Panc1 (cell line): ENCODE measurements at regions not wholly inside any gene's neighbourhood (a gene's known extent, or its start where the extent isn't known, plus 50 kb on each side); places are given as distances from the start of the nearest gene placed in this dataset.

Experiments used
- ATAC-seq: fragments of 200-7000 bp; cut with Tn5 transposase; 2 replicates; pipeline ENCODE4 v1.9.1; 2020; ENCODE audit warnings: mild to moderate bottlenecking, moderate library complexity
- BruUV-seq: library from RNA; stranded (reverse); fragments of 400-500 nt; replicated peaks from 2 replicates; lab custom pipeline; 2021; lab: Mats Ljungman, UMichigan
- CTCF ChIA-PET: fragments of 300-600 bp; sonication (Branson Sonifier 250); formaldehyde crosslinking; loops from one replicate; lab custom pipeline; 2022; ENCODE audit warnings: antibody characterized with exemption; lab: Charles Lee
- POLR2A ChIA-PET: fragments of 300-600 bp; sonication (Branson Sonifier 250); formaldehyde crosslinking; loops from one replicate; lab custom pipeline; 2022; ENCODE audit warnings: antibody characterized with exemption; lab: Charles Lee
- DNase-seq: peaks from one replicate; pipeline ENCODE4 v3.0.0-alpha.2; 2010; ENCODE audit warnings: low read depth, low spot score
- H3K27ac ChIP-seq: 2 replicates; pipeline ENCODE4 v1.5.1; 2011; ENCODE audit warnings: mild to moderate bottlenecking, low read length, inconsistent platforms
- H3K27me3 ChIP-seq: fragments of 200-500 bp; sonication (Bioruptor generic); 2 replicates; pipeline ENCODE4 v1.6.0; 2014; ENCODE audit warnings: low read length, inconsistent platforms; ENCODE audit not compliant: control insufficient read depth, insufficient read depth
- H3K36me3 ChIP-seq: fragments of 200-500 bp; sonication (Bioruptor generic); 2 replicates; pipeline ENCODE4 v1.5.1; 2014; ENCODE audit warnings: inconsistent platforms, mild to moderate bottlenecking, low read length, moderate library complexity; ENCODE audit not compliant: control insufficient read depth, insufficient read depth
- H3K4me1 ChIP-seq: 2 replicates; pipeline ENCODE4 v1.5.1; 2011; ENCODE audit warnings: inconsistent platforms, mild to moderate bottlenecking, low read length, moderate library complexity; ENCODE audit not compliant: control insufficient read depth, insufficient read depth
- H3K4me3 ChIP-seq, 2 experiments: 2 replicates each; pipeline ENCODE4 v1.5.1; 2011 to 2012; ENCODE audit warnings: low read depth in 2 of 2, low read length in 2 of 2, mild to moderate bottlenecking in 2 of 2, inconsistent platforms in 1 of 2, moderate library complexity in 1 of 2
- H3K9me3 ChIP-seq: fragments of 200-500 bp; sonication (Bioruptor generic); 2 replicates; pipeline ENCODE4 v1.5.1; 2014; ENCODE audit warnings: low read depth, mild to moderate bottlenecking, inconsistent platforms, low read length, moderate library complexity; ENCODE audit not compliant: control insufficient read depth, insufficient read depth
- POLR2AphosphoS5 ChIP-seq: IDR thresholded peaks from 2 replicates; pipeline ENCODE4 v1.6.1; 2012; ENCODE audit warnings: mild to moderate bottlenecking, low read depth, low read length, moderate library complexity
- SIN3A ChIP-seq: IDR thresholded peaks from 2 replicates; pipeline ENCODE4 v1.6.1; 2012; ENCODE audit warnings: low read depth, mild to moderate bottlenecking, low read length, moderate library complexity, borderline replicate concordance; ENCODE audit not compliant: insufficient read depth
- TCF7L2 ChIP-seq: IDR thresholded peaks from 2 replicates; pipeline ENCODE4 v1.6.1; 2011; ENCODE audit warnings: mild to moderate bottlenecking, low read depth, low read length, inconsistent platforms
- in situ Hi-C: cut with HindIII; loops from 2 replicates; pipeline ENCODE4 v1.10.0; 2016; ENCODE audit warnings: low sequenced_read_pairs, low pct_unique_long_range_greater_than_20kb
- intact Hi-C: fragments of 100-400 bp; cut with micrococcal nuclease; formaldehyde crosslinking; loops from one replicate; pipeline ENCODE4 v1.10.0; 2022; ENCODE audit not compliant: unreplicated experiment
- TF ChIP-seq, protein P1 (sequence below), 2 experiments: IDR thresholded peaks; 2 replicates each; pipeline ENCODE4 v1.6.1; 2011 to 2012; ENCODE audit warnings: low read depth in 2 of 2, control low read depth in 1 of 2, low read length in 1 of 2, mild to moderate bottlenecking in 1 of 2, moderate library complexity in 1 of 2; ENCODE audit not compliant: insufficient read depth in 1 of 2
- TF ChIP-seq, protein P2 (sequence below): fragments of 450-650 bp; IDR thresholded peaks from 2 replicates; pipeline ENCODE4 v1.5.1; 2017; ENCODE audit warnings: mild to moderate bottlenecking

DNA sequence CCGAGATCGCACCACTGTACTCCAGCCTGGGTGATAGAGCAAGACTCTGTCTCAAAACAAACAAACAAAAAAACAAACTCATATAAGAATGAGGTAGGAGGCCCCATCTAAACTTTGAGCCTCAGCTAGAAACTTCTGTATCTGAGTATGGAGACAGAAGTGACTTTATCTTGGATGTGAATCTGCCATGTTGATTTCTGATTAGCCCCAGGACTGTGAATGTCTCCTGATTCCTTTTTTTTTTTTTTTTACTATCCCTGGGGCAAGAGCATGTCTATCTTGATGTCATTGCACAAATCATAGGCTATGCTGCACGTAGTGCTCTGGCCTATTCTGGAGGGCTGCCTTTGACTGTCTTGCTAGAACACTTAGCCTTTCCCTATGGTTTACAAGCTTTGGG lies 211.0 kb downstream of the PTPRU start:
- BruUV-seq = no TSS peak
- no peak for ATAC-seq
- no peak overlapping the region for H3K4me3 ChIP-seq
- no peaks in the 10 kb centered on the region for H3K27me3 ChIP-seq
- no peak overlapping the region for H3K27ac ChIP-seq
- in situ Hi-C loops (no loop called here), intact Hi-C loops (no loop called here)
- H3K9me3 ChIP-seq = no peaks in the 10 kb centered on the region
- TF ChIP-seq TCF7L2 (no peak), POLR2AphosphoS5 (no peak), SIN3A (no peak)
- TF ChIP-seq, protein P1, sequence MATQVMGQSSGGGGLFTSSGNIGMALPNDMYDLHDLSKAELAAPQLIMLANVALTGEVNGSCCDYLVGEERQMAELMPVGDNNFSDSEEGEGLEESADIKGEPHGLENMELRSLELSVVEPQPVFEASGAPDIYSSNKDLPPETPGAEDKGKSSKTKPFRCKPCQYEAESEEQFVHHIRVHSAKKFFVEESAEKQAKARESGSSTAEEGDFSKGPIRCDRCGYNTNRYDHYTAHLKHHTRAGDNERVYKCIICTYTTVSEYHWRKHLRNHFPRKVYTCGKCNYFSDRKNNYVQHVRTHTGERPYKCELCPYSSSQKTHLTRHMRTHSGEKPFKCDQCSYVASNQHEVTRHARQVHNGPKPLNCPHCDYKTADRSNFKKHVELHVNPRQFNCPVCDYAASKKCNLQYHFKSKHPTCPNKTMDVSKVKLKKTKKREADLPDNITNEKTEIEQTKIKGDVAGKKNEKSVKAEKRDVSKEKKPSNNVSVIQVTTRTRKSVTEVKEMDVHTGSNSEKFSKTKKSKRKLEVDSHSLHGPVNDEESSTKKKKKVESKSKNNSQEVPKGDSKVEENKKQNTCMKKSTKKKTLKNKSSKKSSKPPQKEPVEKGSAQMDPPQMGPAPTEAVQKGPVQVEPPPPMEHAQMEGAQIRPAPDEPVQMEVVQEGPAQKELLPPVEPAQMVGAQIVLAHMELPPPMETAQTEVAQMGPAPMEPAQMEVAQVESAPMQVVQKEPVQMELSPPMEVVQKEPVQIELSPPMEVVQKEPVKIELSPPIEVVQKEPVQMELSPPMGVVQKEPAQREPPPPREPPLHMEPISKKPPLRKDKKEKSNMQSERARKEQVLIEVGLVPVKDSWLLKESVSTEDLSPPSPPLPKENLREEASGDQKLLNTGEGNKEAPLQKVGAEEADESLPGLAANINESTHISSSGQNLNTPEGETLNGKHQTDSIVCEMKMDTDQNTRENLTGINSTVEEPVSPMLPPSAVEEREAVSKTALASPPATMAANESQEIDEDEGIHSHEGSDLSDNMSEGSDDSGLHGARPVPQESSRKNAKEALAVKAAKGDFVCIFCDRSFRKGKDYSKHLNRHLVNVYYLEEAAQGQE (IDR thresholded peaks at IDR 0.05; ENCODE audit: insufficient read depth in 1 of 2, low read depth in 2 of 2, low read length in 1 of 2) = no peak
- TF ChIP-seq, protein P2, sequence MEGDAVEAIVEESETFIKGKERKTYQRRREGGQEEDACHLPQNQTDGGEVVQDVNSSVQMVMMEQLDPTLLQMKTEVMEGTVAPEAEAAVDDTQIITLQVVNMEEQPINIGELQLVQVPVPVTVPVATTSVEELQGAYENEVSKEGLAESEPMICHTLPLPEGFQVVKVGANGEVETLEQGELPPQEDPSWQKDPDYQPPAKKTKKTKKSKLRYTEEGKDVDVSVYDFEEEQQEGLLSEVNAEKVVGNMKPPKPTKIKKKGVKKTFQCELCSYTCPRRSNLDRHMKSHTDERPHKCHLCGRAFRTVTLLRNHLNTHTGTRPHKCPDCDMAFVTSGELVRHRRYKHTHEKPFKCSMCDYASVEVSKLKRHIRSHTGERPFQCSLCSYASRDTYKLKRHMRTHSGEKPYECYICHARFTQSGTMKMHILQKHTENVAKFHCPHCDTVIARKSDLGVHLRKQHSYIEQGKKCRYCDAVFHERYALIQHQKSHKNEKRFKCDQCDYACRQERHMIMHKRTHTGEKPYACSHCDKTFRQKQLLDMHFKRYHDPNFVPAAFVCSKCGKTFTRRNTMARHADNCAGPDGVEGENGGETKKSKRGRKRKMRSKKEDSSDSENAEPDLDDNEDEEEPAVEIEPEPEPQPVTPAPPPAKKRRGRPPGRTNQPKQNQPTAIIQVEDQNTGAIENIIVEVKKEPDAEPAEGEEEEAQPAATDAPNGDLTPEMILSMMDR = no peak
- CTCF ChIA-PET = interaction anchor here (0.7 kb wide), 1 partner anchor 937 kb away, joined by 4 read pairs; no protein-coding TSS in a partner anchor
- POLR2A ChIA-PET = interaction anchor here (0.6 to 0.8 kb wide), 2 partner anchors 23 to 166 kb away, joined by 3 to 7 read pairs; no protein-coding TSS in a partner anchor
- H3K4me1 ChIP-seq = no peaks in the 10 kb centered on the region
- H3K36me3 ChIP-seq = no peaks in the 10 kb centered on the region
- DNase-seq = no peak

DNA sequence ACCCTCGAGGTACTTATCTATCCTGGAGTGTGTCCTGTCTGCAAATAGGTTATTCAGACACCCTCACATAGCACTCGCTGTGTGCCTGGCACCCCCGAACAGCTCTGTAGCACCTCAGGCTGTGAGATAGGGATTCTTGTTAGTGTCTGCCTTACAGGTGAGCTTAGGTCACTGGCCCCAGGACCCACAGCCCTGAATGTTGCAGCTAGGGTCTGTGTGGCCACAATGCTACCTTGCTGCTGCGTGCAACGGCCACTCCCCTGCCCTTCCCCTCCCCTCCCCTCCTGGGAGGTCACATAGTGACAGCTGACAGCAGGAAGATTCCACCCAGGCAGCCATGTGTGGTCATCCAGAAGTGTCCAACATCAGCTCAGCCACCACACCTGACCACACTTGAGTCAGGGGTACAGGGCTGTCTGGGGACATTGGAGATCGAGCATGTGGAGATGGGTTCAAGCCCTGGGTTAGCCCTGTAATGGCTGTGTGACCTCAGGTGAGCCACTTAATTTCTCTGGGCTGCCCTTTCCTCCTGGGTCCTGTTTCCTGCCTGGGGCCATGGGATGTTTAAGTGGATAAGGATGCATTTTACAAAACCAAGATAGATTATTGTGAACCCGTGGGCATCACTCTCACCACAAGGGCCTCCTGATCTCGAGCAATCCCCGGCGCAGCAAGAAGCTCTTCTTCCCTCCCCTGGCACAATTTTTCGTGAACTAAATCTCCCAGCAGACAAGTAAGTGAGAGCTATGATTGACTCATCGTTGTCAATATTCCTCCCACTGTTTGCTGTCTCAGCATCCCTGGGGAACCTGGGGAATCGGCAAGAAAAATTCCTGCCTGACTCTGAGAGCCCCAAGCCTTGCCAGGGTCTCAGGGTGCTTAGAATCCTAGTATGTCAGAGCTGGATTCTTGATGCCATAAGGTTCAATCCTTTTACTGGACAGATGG lies 208.7 kb downstream of the PTPRU start:
- in situ Hi-C loops = no loop called here
- ATAC-seq (no peak), DNase-seq (no peak)
- H3K27me3 ChIP-seq = peaks cover 10% of the 10 kb centered on the region
- TF ChIP-seq, protein P2 = no peak
- no peak for TF ChIP-seq SIN3A
- TF ChIP-seq POLR2AphosphoS5 = no peak
- TF ChIP-seq, protein P1 (IDR thresholded peaks at IDR 0.05; ENCODE audit: insufficient read depth in 1 of 2, low read depth in 2 of 2, low read length in 1 of 2) = no peak
- TF ChIP-seq TCF7L2 = no peak
- H3K27ac ChIP-seq = no peak overlapping the region
- H3K36me3 ChIP-seq = no peaks in the 10 kb centered on the region
- H3K4me1 ChIP-seq = no peaks in the 10 kb centered on the region
- intact Hi-C loops = no loop called here
- ChIA-PET POLR2A (no interaction called here), CTCF (no interaction called here)
- no TSS peak for BruUV-seq
- H3K9me3 ChIP-seq = no peaks in the 10 kb centered on the region
- H3K4me3 ChIP-seq = no peak overlapping the region
